Activated T-helper 1 cell treated with anti-CD3 and anti-CD28 coated beads, Interleukin-12 subunit alpha, Interleukin-12 subunit beta, Interleukin-2, Interleukin-4 antibody, amounts not matched to agents 30 ng/mL and 10 ng/mL and 1 ng/mL, durations not matched to agents 14 hours and 24 hours and 36 hours (primary cell): ENCODE measurements at regions not wholly inside any gene's neighbourhood (a gene's known extent, or its start where the extent isn't known, plus 50 kb on each side); places are given as distances from the start of the nearest gene placed in this dataset.

Experiments used
- DNase-seq: peaks from one replicate; pipeline ENCODE4 v3.0.0; 2021; ENCODE audit warnings: low spot score
- H3K27ac Mint-ChIP-seq: one replicate; pipeline ENCODE4 v1.8.0; 2021; ENCODE audit warnings: mild to moderate bottlenecking, mixed read lengths
- H3K27me3 Mint-ChIP-seq: one replicate; pipeline ENCODE4 v1.8.0; 2022; ENCODE audit warnings: mild to moderate bottlenecking, moderate library complexity, mixed read lengths; ENCODE audit not compliant: insufficient read depth
- H3K36me3 Mint-ChIP-seq: one replicate; pipeline ENCODE4 v1.8.0; 2021; ENCODE audit warnings: low read depth, mixed read lengths
- H3K4me1 Mint-ChIP-seq: one replicate; pipeline ENCODE4 v1.8.0; 2021; ENCODE audit warnings: low read depth, mixed read lengths
- H3K4me3 Mint-ChIP-seq: one replicate; pipeline ENCODE4 v1.8.0; 2021; ENCODE audit warnings: mild to moderate bottlenecking, moderate library complexity, mixed read lengths
- H3K9me3 Mint-ChIP-seq: one replicate; pipeline ENCODE4 v1.8.0; 2021; ENCODE audit warnings: mixed read lengths
- intact Hi-C: fragments of 100-400 bp; cut with micrococcal nuclease; formaldehyde crosslinking; loops from one replicate; pipeline ENCODE4 v1.15.1; 2024

GRCh38 chr6:26195376-26195923, 108.2 kb downstream of the HFE start:
- Mint-ChIP-seq H3K27ac (peak overlapping the region; percentile 95), H3K4me3 (peak overlapping the region; percentile 92), H3K36me3 (peaks cover 7% of the 10 kb centered on the region), H3K27me3 (no peaks in the 10 kb centered on the region), H3K9me3 (no peaks in the 10 kb centered on the region), H3K4me1 (peaks cover 45% of the 10 kb centered on the region)
- peak; percentile 82 for DNase-seq
- intact Hi-C loops: loop anchor here (1.0 to 5.0 kb wide), 4 partner anchors 20 to 1697 kb away; a partner anchor contains a TSS

GRCh38 chr6:26195924-26196845, 109.0 kb downstream of the HFE start:
- Mint-ChIP-seq H3K36me3 (peaks cover 7% of the 10 kb centered on the region), H3K4me3 (peak overlapping the region; percentile 92), H3K27ac (peak overlapping the region; percentile 95), H3K9me3 (no peaks in the 10 kb centered on the region), H3K27me3 (no peaks in the 10 kb centered on the region), H3K4me1 (peaks cover 48% of the 10 kb centered on the region)
- no peak for DNase-seq
- intact Hi-C loops: loop anchor here (1.0 to 5.0 kb wide), 5 partner anchors 21 to 1696 kb away; a partner anchor contains a TSS

- peaks cover 7% of the 10 kb centered on the region for H3K36me3 Mint-ChIP-seq
- no peaks in the 10 kb centered on the region for H3K9me3 Mint-ChIP-seq
- DNase-seq: peak; percentile 84
- H3K27me3 Mint-ChIP-seq: no peaks in the 10 kb centered on the region
- H3K27ac Mint-ChIP-seq: peak overlapping the region; percentile 95
- H3K4me1 Mint-ChIP-seq: peaks cover 54% of the 10 kb centered on the region
- peak overlapping the region; percentile 92 for H3K4me3 Mint-ChIP-seq
- intact Hi-C loops: loop anchor here (1.0 to 5.0 kb wide), 6 partner anchors 8 to 1695 kb away; a partner anchor contains a TSS
These were observed 109.8 kb downstream of the HFE start for GRCh38 chr6:26196846-26197635.

- H3K27ac Mint-ChIP-seq: peak overlapping the region; percentile 95
- no peaks in the 10 kb centered on the region for H3K27me3 Mint-ChIP-seq
- H3K4me1 Mint-ChIP-seq: peaks cover 53% of the 10 kb centered on the region
- peak overlapping the region; percentile 92 for H3K4me3 Mint-ChIP-seq
- DNase-seq: no peak
- peaks cover 7% of the 10 kb centered on the region for H3K36me3 Mint-ChIP-seq
- no peaks in the 10 kb centered on the region for H3K9me3 Mint-ChIP-seq
- intact Hi-C loops: loop anchor here (1.0 to 5.0 kb wide), 6 partner anchors 8 to 1695 kb away; a partner anchor contains a TSS
These were observed 110.4 kb downstream of the HFE start for GRCh38 chr6:26197636-26197932.

- Mint-ChIP-seq H3K27me3 (no peaks in the 10 kb centered on the region), H3K36me3 (peaks cover 7% of the 10 kb centered on the region), H3K27ac (peak overlapping the region; percentile 95), H3K9me3 (no peaks in the 10 kb centered on the region), H3K4me3 (peak overlapping the region; percentile 92), H3K4me1 (peaks cover 51% of the 10 kb centered on the region)
- intact Hi-C loops: loop anchor here (1.0 to 5.0 kb wide), 7 partner anchors 9 to 1694 kb away; a partner anchor contains a TSS
- DNase-seq: peak; percentile 41
These were observed 110.9 kb downstream of the HFE start for GRCh38 chr6:26197933-26198721.

- Mint-ChIP-seq H3K27me3 (no peaks in the 10 kb centered on the region), H3K36me3 (peaks cover 4% of the 10 kb centered on the region), H3K4me1 (peaks cover 48% of the 10 kb centered on the region), H3K27ac (peak overlapping the region; percentile 95), H3K9me3 (no peaks in the 10 kb centered on the region), H3K4me3 (peak overlapping the region; percentile 92)
- no peak for DNase-seq
- intact Hi-C loops: loop anchor here (1.0 to 5.0 kb wide), 10 partner anchors 15 to 1694 kb away; a partner anchor contains a TSS
These were observed 111.5 kb downstream of the HFE start for GRCh38 chr6:26198722-26199056.

- H3K4me3 Mint-ChIP-seq: peak overlapping the region; percentile 92
- H3K36me3 Mint-ChIP-seq: peaks cover 4% of the 10 kb centered on the region
- peak; percentile 78 for DNase-seq
- peak overlapping the region; percentile 95 for H3K27ac Mint-ChIP-seq
- intact Hi-C loops: loop anchor here (1.0 to 5.0 kb wide), 10 partner anchors 16 to 1693 kb away; a partner anchor contains a TSS
- no peaks in the 10 kb centered on the region for H3K27me3 Mint-ChIP-seq
- peaks cover 51% of the 10 kb centered on the region for H3K4me1 Mint-ChIP-seq
- no peaks in the 10 kb centered on the region for H3K9me3 Mint-ChIP-seq
These were observed 112.0 kb downstream of the HFE start for GRCh38 chr6:26199057-26199772.

GRCh38 chr6:26199773-26200764, 112.8 kb downstream of the HFE start:
- Mint-ChIP-seq H3K4me3 (peak overlapping the region; percentile 92), H3K4me1 (peaks cover 47% of the 10 kb centered on the region), H3K36me3 (peaks cover 4% of the 10 kb centered on the region), H3K9me3 (no peaks in the 10 kb centered on the region), H3K27ac (peak overlapping the region; percentile 95), H3K27me3 (peaks cover 2% of the 10 kb centered on the region)
- no peak for DNase-seq
- intact Hi-C loops: loop anchor here (1.0 to 5.0 kb wide), 10 partner anchors 16 to 1692 kb away; a partner anchor contains a TSS

- DNase-seq: no peak
- H3K27ac Mint-ChIP-seq: peak overlapping the region; percentile 87
- peaks cover 40% of the 10 kb centered on the region for H3K4me1 Mint-ChIP-seq
- no peaks in the 10 kb centered on the region for H3K9me3 Mint-ChIP-seq
- peaks cover 2% of the 10 kb centered on the region for H3K27me3 Mint-ChIP-seq
- H3K4me3 Mint-ChIP-seq: peak overlapping the region; percentile 75
- intact Hi-C loops: no loop called here
- no peaks in the 10 kb centered on the region for H3K36me3 Mint-ChIP-seq
These were observed 113.9 kb downstream of the HFE start for GRCh38 chr6:26200918-26201721.

GRCh38 chr6:26202201-26202611, 115.0 kb downstream of the HFE start:
- no peak for DNase-seq
- Mint-ChIP-seq H3K27me3 (peaks cover 2% of the 10 kb centered on the region), H3K9me3 (no peaks in the 10 kb centered on the region), H3K36me3 (no peaks in the 10 kb centered on the region), H3K27ac (no peak overlapping the region), H3K4me1 (peaks cover 40% of the 10 kb centered on the region), H3K4me3 (no peak overlapping the region)
- intact Hi-C loops: no loop called here
